NCI-H1694 (cell line): ENCODE measurements at regions not wholly inside any gene's neighbourhood (a gene's known extent, or its start where the extent isn't known, plus 50 kb on each side); places are given as distances from the start of the nearest gene placed in this dataset.
A peak's percentile ranks its signal among the peaks of the same experiment; 100 is the strongest.
"Not testable (repeated sequence)": the region's sequence is repeated elsewhere in the genome, so short reads cannot be mapped to it uniquely, and the experiment has no call there.

ENCODE experiments used
- DNase-seq: peaks from one replicate; lab custom pipeline; 2025; lab: John Stamatoyannopoulos, UW

GRCh38 chr7:65317372-65317771 lies 56.3 kb upstream of the ZNF92 start:
- DNase-seq = no peak

DNA sequence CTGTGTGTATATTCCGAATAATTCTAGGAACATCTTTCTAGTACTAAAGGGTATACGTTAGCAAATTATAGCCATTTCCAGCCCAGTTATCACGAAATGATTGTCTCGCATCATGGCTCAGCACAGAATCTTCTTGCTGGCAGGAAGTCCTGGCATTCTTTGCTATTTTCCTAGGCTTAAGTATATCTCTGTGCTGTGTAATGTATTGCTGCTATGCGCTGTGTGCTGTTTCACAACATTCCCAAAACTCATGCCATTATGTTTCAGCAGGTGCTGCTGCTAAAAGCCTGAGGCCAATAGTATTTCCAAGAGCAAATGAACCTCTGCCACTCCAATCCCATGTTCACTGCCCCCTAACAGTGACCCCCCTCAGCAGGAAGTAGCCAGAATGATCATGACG lies 62.9 kb upstream of the ZNF92 start:
- DNase-seq = no peak

DNA sequence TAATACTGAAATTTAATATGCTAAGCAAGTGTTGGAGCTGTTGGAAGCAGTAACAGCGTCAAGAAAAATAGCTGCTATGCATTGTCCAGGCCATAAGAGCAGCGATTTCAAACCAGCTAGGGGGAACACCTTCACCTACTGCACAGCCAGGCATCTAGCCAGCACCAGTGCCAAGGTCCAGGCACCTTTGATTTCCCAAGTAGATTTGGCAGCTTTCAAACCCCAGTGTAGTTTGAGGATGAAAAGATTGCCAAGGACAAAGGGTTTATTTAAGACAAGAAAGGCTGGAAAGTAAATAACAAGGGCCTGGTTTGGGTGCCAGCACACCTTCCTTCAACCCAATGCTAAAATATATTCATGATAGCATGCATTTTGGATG lies 65.4 kb upstream of the ZNF92 start:
- DNase-seq = no peak

DNA sequence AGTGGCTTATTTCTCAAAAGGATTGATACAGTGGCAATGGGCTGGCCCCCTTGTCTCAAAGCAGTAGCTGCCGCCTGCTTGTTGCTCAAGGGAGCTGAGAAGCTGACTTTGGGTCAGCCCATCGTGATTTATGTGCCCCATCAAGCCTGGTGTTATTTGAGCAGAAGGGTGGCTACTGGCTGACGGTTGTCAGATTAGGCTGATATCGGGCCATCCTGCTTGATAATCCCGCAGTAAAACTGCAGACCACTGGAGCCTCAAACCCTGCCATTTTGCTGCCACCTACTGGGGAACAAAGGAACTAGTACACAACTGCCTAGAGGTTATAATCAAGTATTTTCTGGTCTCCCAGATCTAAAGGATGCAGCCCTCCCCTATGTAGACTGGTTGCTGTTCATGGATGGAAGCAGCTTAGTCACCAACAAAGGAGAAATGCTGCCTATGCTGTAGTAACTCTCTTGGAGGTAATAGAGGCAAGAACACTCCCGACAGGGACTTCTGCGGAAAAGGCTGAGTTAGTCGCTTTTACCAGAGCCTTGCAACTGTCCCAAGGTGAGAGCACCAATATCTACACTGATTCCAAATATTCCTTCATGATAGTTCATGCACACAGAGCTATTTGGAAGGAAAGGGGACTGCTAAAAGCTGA lies 65.9 kb upstream of the ZNF92 start:
- DNase-seq = peak; percentile 41

DNA sequence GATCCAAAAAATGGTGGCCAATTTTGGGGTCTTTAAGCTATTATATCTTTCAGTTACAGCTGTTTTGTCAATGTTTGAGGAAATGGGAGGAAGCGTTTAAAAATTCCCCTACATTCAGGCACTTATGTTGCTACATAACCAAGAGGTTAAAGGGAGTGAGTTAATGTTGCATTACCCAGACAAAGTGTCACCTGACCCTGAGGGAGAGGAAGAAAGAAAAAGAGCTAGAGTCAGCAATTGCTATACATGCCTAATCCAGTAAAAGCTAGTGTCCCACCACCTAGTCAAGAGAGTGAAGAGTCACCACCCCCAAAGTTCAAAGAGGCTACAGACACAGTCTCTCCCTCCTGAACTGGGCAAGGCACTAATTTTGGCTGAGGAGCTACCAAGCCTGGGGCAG lies 69.5 kb upstream of the ZNF92 start:
- DNase-seq = no peak

GRCh38 chr7:65302883-65303282 lies 70.8 kb upstream of the ZNF92 start:
- DNase-seq = no peak

DNA sequence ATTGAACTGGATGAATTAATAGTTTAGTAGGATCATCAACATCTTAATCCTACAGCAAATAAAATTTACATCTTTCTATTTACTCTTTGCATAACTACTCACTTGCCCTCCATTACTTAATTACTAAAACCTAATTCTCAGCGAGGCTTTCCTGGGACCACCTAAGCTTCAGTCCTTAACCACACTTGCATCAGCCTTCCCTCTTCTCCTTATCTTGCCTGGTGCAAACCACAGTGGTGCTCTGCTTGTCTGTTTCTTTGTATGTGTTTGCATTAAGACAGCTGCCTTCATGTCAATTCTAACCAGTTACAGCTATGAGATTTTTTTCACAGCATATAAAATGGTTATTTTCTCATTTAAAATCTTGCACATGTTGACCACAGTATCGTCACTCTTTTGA lies 72.6 kb upstream of the ZNF92 start:
- DNase-seq = no peak

DNA sequence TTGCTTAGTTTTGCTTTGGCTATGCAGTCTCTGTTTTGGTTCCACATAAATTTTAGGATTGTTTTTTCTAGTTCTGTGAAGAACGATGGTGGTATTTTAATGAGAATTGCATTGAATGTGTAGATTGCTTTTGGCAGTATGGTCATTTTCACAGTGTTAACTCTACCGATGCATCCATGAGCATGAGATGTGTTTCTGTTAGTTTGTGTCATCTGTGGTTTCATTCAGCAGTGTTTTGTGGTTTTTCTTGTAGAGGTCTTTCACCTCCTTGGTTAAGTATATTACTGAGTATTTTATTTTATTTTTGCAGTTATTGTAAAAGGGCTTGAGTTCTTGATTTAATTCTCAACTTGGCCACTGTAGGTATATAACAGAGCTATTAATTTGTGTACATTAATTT lies 78.2 kb upstream of the ZNF92 start:
- no peak for DNase-seq

- DNase-seq = not testable (repeated sequence)
Observed at GRCh38 chr7:65290340-65290739, 83.3 kb upstream of the ZNF92 start.

- no peak for DNase-seq
Observed at GRCh38 chr7:65287023-65287422, 86.6 kb upstream of the ZNF92 start.

GRCh38 chr7:65285906-65286864 lies 87.5 kb upstream of the ZNF92 start:
- DNase-seq = no peak

DNA sequence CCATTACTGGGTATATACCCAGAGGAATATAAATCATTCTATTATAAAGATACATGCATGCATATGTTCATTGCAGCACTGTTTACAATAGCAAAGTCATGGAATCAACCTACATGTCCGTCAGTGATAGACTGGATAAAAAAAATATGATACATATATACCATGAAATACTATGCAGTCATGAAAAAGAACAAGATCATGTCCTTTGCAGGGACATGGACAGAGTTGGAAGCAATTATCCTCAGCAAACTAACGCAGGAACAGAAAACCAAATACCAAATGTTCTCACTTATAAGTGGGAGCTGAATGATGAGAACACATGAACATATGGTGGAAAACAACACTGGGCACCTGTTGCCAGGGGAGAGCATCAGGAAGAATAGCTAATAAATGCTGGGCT lies 88.4 kb upstream of the ZNF92 start:
- not testable (repeated sequence) for DNase-seq

DNA sequence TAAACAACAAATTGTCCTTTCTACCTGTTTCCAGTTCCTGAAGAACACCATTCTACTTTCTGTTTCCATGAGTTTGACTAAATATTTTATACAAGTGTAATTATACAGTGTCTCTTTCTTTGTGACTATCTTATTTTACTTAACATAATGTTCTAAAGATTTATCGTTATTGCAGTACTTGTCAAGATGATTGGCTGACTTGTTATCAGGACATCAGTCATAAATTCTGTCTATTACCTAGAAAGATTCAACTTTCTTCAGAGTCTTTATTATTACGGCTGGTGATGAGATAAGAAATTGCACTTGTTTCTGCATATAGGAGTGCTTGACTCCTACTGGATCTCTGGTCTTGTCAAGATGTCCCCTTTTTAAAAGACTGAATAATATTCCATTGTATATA lies 93.9 kb upstream of the ZNF92 start:
- DNase-seq = no peak

DNA sequence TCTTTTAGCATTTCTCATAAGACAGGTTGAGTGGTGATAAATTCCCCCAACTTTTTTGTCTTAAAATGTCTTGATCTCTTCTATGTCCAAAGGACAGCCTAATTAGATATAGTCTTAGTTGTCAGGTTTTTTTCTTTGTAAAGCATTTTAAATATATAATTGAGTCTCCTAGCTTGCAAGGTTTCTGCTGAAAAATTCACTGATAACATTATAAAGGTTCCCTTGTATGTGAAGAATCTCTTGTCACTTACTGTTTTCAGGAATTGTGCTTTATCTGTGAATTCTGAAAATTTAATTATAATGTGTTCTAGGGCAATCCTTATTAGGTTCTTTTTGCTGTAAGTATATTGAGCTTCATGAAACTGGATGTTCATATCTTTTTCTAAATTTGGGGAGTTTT lies 96.8 kb upstream of the ZNF92 start:
- no peak for DNase-seq

GRCh38 chr7:65271502-65271901 lies 102.2 kb upstream of the ZNF92 start:
- not testable (repeated sequence) for DNase-seq

DNA sequence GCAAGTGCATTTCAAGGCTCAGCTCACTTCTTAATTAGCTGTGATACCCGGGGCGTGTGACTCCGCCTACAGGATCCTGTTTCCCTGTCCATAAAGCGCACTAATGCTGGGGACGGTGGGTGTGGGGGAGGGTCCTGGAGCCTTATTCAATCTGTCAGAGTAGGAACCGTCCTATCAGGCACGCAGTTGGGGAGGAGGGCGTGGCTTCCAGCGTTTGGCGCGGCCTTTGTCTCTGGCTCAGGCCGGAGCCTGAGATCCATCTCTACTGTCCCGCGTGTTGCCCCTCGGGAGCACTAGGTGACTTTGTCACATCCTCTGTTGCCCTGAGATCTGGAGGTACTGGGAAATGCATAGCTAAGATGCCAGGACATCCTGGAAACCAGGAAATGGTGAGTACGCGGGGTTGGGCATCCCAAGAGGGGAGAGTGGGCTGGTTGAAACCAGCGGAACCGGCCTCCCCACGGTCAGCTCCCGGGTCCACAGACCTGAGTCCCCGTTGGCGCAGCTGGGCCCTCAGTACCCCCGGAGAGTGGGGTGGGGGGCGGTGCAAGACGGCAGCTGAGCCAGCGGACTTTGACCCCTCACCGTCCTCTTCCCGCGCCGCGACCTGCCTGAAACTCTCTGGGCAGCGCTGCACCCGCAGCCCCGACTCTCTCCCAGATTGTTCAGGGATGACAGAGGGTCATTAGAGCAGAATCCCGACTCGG lies 104.4 kb upstream of the ZNF92 start:
- DNase-seq = peak; percentile 98

DNA sequence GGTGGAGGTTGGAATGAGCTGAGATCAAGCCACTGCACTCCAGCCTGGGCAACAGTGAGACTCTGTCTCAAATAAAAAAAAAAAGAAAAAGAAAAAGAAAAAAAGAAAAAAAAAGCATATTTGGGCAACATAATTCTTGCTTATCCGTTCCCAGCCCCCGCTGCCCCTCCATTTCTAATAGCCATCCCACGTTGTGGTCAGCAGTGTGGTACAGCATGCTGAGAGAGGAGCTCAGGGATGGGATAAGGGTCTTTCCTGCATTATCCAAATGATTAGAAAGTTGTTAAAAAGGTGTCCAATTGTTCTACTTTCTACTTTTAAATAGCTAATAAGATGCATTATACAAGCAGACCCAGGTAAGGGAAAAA lies 104.9 kb upstream of the ZNF92 start:
- DNase-seq = no peak

DNA sequence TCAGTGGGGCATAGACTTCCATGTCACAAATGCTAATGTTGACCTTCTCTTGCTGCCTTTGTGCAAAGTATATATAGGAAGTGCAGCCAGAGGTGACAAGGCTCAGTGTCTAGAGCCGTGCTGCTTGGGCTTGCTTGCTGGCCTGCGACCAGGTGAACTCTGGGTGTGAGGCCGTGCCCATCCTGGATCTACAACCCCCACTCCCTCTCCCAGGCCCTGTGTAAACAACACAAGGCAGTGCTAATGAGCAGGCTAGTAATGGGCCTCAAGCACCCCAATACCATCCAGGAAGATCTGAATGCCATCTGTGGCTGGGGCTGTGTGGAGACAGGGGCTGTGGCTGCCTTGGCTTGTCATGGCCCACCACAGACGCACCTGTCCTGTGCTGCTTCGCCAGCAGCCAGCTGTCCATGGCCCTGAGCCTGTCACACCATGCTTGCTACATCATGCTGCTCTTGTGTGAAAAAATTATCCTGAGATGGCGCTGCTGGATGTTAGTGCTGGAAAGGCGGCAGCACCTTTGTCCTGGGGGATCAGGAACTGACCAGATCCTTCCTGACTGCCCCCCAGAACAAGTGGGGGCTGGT lies 107.6 kb upstream of the ZNF92 start:
- no peak for DNase-seq

GRCh38 chr7:65264258-65264657 lies 109.4 kb upstream of the ZNF92 start:
- no peak for DNase-seq

DNA sequence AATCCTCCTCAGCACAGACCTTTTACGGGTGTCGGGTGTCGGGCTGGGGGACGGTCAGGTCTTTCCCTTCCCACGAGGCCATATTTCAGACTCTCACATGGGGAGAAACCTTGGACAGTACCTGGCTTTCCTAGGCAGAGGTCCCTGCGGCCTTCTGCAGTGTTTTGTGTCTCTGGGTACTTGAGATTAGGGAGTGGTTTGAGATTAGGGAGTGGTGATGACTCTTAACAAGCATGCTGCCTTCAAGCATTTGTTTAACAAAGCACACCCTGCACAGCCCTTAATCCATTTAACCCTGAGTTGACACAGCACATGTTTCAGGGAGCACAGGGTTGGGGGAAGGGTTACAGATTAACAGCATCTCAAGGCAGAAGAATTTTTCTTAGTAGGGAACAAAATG lies 113.0 kb upstream of the ZNF92 start:
- not testable (repeated sequence) for DNase-seq

DNA sequence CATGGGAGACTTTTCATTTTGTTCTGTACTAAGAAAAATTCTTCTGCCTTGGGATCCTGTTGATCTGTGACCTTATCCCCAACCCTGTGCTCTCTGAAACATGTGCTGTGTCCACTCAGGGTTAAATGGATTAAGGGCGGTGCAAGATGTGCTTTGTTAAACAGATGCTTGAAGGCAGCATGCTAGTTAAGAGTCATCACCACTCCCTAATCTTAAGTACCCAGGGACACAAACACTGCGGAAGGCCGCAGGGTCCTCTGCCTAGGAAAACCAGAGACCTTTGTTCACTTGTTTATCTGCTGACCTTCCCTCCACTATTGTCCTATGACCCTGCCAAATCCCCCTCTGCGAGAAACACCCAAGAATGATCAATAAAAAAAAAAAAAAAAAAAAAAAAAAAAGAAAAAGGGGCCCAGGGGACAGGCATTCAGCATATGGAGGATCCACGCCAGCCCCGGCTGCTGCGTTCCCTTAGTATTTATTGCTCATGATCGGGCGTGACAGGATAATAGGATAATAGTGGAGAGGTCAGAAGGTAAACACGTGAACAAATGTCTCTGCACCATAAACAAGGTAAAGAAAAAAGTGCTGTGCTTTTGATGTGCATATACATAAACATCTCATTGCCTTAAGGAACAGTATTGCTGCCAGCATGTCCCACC lies 113.7 kb upstream of the ZNF92 start:
- DNase-seq = not testable (repeated sequence)

DNA sequence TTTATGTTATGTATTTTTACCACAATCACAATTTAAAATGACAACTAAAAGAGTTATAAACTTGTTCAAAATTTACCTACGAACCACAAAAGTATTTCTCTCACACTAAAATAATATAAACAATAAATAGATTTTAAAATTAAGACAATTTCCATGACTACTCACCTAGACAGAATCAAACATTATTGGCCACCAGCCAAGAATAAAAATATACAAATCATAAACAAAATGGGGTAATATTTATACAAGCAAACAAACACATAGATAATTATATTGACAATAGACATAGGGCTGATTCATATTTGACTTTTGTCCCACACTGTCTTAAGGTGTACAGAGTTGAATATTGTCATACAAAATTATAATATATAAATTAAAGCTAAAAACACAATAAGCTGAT lies 119.6 kb upstream of the ZNF92 start:
- DNase-seq = no peak
